Trophoblast cell (in vitro differentiated cells and primary cell): ENCODE measurements at regions not wholly inside any gene's neighbourhood (a gene's known extent, or its start where the extent isn't known, plus 50 kb on each side); places are given as distances from the start of the nearest gene placed in this dataset.

Experiments
- DNase-seq, 2 donors: peaks; one replicate each; pipeline ENCODE4 v3.0.0-alpha.2; 2016
- H2AFZ ChIP-seq: 2 replicates; pipeline ENCODE4 v1.6.1; 2013; ENCODE audit warnings: low read length, moderate library complexity, mild to moderate bottlenecking; ENCODE audit not compliant: insufficient read depth, poor library complexity
- H2AK5ac ChIP-seq: 2 replicates; pipeline ENCODE4 v1.6.1; 2013; ENCODE audit warnings: mild to moderate bottlenecking, low read length
- H2BK120ac ChIP-seq: 2 replicates; pipeline ENCODE4 v1.6.1; 2013; ENCODE audit warnings: low read length, mild to moderate bottlenecking, moderate library complexity; ENCODE audit not compliant: insufficient read depth, poor library complexity
- H2BK12ac ChIP-seq: 2 replicates; pipeline ENCODE4 v1.6.1; 2013; ENCODE audit warnings: mild to moderate bottlenecking, low read length, moderate library complexity
- H2BK5ac ChIP-seq: 2 replicates; pipeline ENCODE4 v1.6.1; 2013; ENCODE audit warnings: low read length, low read depth, moderate library complexity, mild to moderate bottlenecking; ENCODE audit not compliant: poor library complexity
- H3K14ac ChIP-seq: 2 replicates; pipeline ENCODE4 v1.6.1; 2013; ENCODE audit warnings: mild to moderate bottlenecking, low read length
- H3K18ac ChIP-seq: 2 replicates; pipeline ENCODE4 v1.6.1; 2013; ENCODE audit warnings: mild to moderate bottlenecking, low read length
- H3K23ac ChIP-seq: 2 replicates; pipeline ENCODE4 v1.6.1; 2013; ENCODE audit warnings: low read length
- H3K27ac ChIP-seq: 2 replicates; pipeline ENCODE4 v1.5.1; 2013; ENCODE audit warnings: low read depth, mild to moderate bottlenecking, inconsistent platforms, low read length, moderate library complexity
- H3K27me3 ChIP-seq: 2 replicates; pipeline ENCODE4 v1.6.1; 2013; ENCODE audit warnings: inconsistent platforms, mild to moderate bottlenecking, low read length, moderate library complexity; ENCODE audit not compliant: insufficient read depth
- H3K36me3 ChIP-seq, 2 experiments: 1 replicate in 1 of 2; 2 replicates in 1 of 2; pipeline ENCODE4 v1.6.1; 2013; ENCODE audit warnings: low read length in 2 of 2, mild to moderate bottlenecking in 2 of 2, moderate library complexity in 1 of 2; ENCODE audit not compliant: insufficient read depth in 2 of 2, control insufficient read depth in 1 of 2
- H3K4ac ChIP-seq: 2 replicates; pipeline ENCODE4 v1.6.1; 2013; ENCODE audit warnings: low read depth, mild to moderate bottlenecking, low read length, moderate library complexity
- H3K4me1 ChIP-seq, 2 experiments: 1 replicate in 1 of 2; 2 replicates in 1 of 2; pipeline ENCODE4 v1.6.1; 2013; ENCODE audit warnings: low read length in 2 of 2, mild to moderate bottlenecking in 2 of 2, moderate library complexity in 1 of 2; ENCODE audit not compliant: insufficient read depth in 2 of 2, control insufficient read depth in 1 of 2
- H3K4me2 ChIP-seq: 2 replicates; pipeline ENCODE4 v1.6.1; 2013; ENCODE audit warnings: inconsistent platforms, mild to moderate bottlenecking, low read length, moderate library complexity
- H3K4me3 ChIP-seq: 2 replicates; pipeline ENCODE4 v1.5.1; 2013; ENCODE audit warnings: mild to moderate bottlenecking, low read depth, low read length, inconsistent platforms
- H3K79me1 ChIP-seq: one replicate; pipeline ENCODE4 v1.6.1; 2013; ENCODE audit warnings: low read length
- H3K79me2 ChIP-seq: 2 replicates; pipeline ENCODE4 v1.6.1; 2013; ENCODE audit warnings: low read length, mild to moderate bottlenecking; ENCODE audit not compliant: control insufficient read depth, insufficient read depth, poor library complexity
- H3K9ac ChIP-seq: 2 replicates; pipeline ENCODE4 v1.6.1; 2013; ENCODE audit warnings: mild to moderate bottlenecking, low read length
- H3K9me3 ChIP-seq: 2 replicates; pipeline ENCODE4 v1.6.1; 2013; ENCODE audit warnings: low read depth, mild to moderate bottlenecking, control low read depth, inconsistent platforms, low read length; ENCODE audit not compliant: insufficient read depth
- H4K12ac ChIP-seq: 2 replicates; pipeline ENCODE4 v1.6.1; 2013; ENCODE audit warnings: low read depth, mild to moderate bottlenecking, low read length, moderate library complexity
- H4K8ac ChIP-seq: 2 replicates; pipeline ENCODE4 v1.6.1; 2013; ENCODE audit warnings: low read depth, mild to moderate bottlenecking, low read length, moderate library complexity
- H4K91ac ChIP-seq: one replicate; pipeline ENCODE4 v1.6.1; 2013; ENCODE audit warnings: low read depth, mild to moderate bottlenecking, low read length, moderate library complexity
- WGBS: extraction: QIAGEN DNeasy Blood & Tissue Kit; methylation state at CpG from one replicate; pipeline ENCODE4 v1.1.7; 2013; ENCODE audit warnings: missing lambda C conversion rate; ENCODE audit not compliant: insufficient read length, insufficient coverage; ENCODE audit errors: extremely low coverage; 5-methylcytosine and 5-hydroxymethylcytosine counted together

GRCh38 chr9:79896390-79896980 is 324.7 kb downstream of the TLE4 start:
- Histone ChIP-seq H3K9me3 (no peaks in the 10 kb centered on the region), H2AK5ac (no peak overlapping the region)
- WGBS: no CpG with 5 or more reads among the region's 6 CpGs

GRCh38 chr9:79895232-79895631 is 323.5 kb downstream of the TLE4 start:
- Histone ChIP-seq H3K18ac (no peak overlapping the region), H3K4me1 (peaks cover 0 to 3% of the 10 kb centered on the region in 2 experiments), H3K9me3 (no peaks in the 10 kb centered on the region), H4K8ac (no peak overlapping the region), H2AFZ (no peak overlapping the region), H3K4ac (no peak overlapping the region), H2BK12ac (no peak overlapping the region), H2BK5ac (no peak overlapping the region), H3K79me2 (no peaks in the 10 kb centered on the region), H4K91ac (no peak overlapping the region), H3K23ac (no peak overlapping the region), H3K79me1 (no peaks in the 10 kb centered on the region), H3K4me3 (no peak overlapping the region), H3K14ac (no peak overlapping the region), H3K36me3 (no peaks in the 10 kb centered on the region), H3K27ac (no peak overlapping the region), H2AK5ac (no peak overlapping the region), H3K9ac (no peak overlapping the region), H2BK120ac (no peak overlapping the region), H3K4me2 (no peak overlapping the region), H4K12ac (no peak overlapping the region), H3K27me3 (no peaks in the 10 kb centered on the region)
- no peak for DNase-seq
- no CpG with 5 or more reads among the region's 6 CpGs for WGBS

More at GRCh38 chr9:79896390-79896980, 324.7 kb downstream of the TLE4 start:
- Histone ChIP-seq H3K27ac (no peak overlapping the region), H2BK5ac (no peak overlapping the region), H3K14ac (no peak overlapping the region), H3K79me1 (no peaks in the 10 kb centered on the region), H3K36me3 (no peaks in the 10 kb centered on the region), H4K12ac (no peak overlapping the region), H3K79me2 (no peaks in the 10 kb centered on the region), H3K4me3 (no peak overlapping the region), H3K4ac (no peak overlapping the region), H3K4me2 (no peak overlapping the region), H3K27me3 (no peaks in the 10 kb centered on the region), H4K8ac (no peak overlapping the region), H3K23ac (no peak overlapping the region), H3K18ac (no peak overlapping the region), H2BK12ac (no peak overlapping the region), H3K4me1 (peaks cover 0 to 3% of the 10 kb centered on the region in 2 experiments), H4K91ac (no peak overlapping the region), H2AFZ (no peak overlapping the region), H2BK120ac (no peak overlapping the region), H3K9ac (no peak overlapping the region)
- DNase-seq: peak in 1 of 2 donors; percentile 4

GRCh38 chr9:79889369-79889768 is 317.6 kb downstream of the TLE4 start:
- Histone ChIP-seq H3K4ac (no peak overlapping the region), H4K8ac (no peak overlapping the region), H3K79me1 (no peaks in the 10 kb centered on the region), H3K4me3 (no peak overlapping the region), H2AFZ (no peak overlapping the region), H3K27me3 (no peaks in the 10 kb centered on the region), H3K4me2 (no peak overlapping the region), H2BK5ac (no peak overlapping the region), H3K79me2 (no peaks in the 10 kb centered on the region), H3K4me1 (peaks cover 0 to 3% of the 10 kb centered on the region in 2 experiments), H3K9ac (no peak overlapping the region), H3K9me3 (no peaks in the 10 kb centered on the region), H3K14ac (no peak overlapping the region), H4K12ac (no peak overlapping the region), H2BK120ac (no peak overlapping the region), H3K18ac (no peak overlapping the region), H2AK5ac (no peak overlapping the region), H3K23ac (no peak overlapping the region), H3K27ac (no peak overlapping the region), H4K91ac (no peak overlapping the region), H2BK12ac (no peak overlapping the region), H3K36me3 (no peaks in the 10 kb centered on the region)
- no peak for DNase-seq

GRCh38 chr9:79885093-79885857 is 313.5 kb downstream of the TLE4 start:
- no peak overlapping the region for H3K4me2 ChIP-seq
- no peak overlapping the region for H2AFZ ChIP-seq
- H2BK120ac ChIP-seq: no peak overlapping the region
- no peaks in the 10 kb centered on the region for H3K36me3 ChIP-seq
- DNase-seq: peak in 1 of 2 donors; percentile 48
- H3K9me3 ChIP-seq: no peaks in the 10 kb centered on the region
- no peak overlapping the region for H3K23ac ChIP-seq
- H2BK12ac ChIP-seq: no peak overlapping the region
- H3K4me3 ChIP-seq: no peak overlapping the region
- H2AK5ac ChIP-seq: no peak overlapping the region
- H3K9ac ChIP-seq: no peak overlapping the region
- WGBS: no CpG with 5 or more reads among the region's 6 CpGs
- H3K79me2 ChIP-seq: no peaks in the 10 kb centered on the region
- H3K14ac ChIP-seq: no peak overlapping the region
- no peaks in the 10 kb centered on the region for H3K27me3 ChIP-seq
- H2BK5ac ChIP-seq: no peak overlapping the region
- no peak overlapping the region for H3K18ac ChIP-seq
- H4K91ac ChIP-seq: no peak overlapping the region
- no peaks in the 10 kb centered on the region for H3K79me1 ChIP-seq
- H4K8ac ChIP-seq: no peak overlapping the region
- H3K4ac ChIP-seq: no peak overlapping the region
- H4K12ac ChIP-seq: no peak overlapping the region
- H3K27ac ChIP-seq: no peak overlapping the region
- H3K4me1 ChIP-seq: no peaks in the 10 kb centered on the region
